Medulla oblongata (tissue), 1 donor: ENCODE measurements at regions not wholly inside any gene's neighbourhood (a gene's known extent, or its start where the extent isn't known, plus 50 kb on each side); places are given as distances from the start of the nearest gene placed in this dataset.

Experiments used
- DNase-seq: peaks from one replicate; pipeline ENCODE4 v3.0.0-alpha.2; 2015; ENCODE audit errors: extremely low spot score

DNA sequence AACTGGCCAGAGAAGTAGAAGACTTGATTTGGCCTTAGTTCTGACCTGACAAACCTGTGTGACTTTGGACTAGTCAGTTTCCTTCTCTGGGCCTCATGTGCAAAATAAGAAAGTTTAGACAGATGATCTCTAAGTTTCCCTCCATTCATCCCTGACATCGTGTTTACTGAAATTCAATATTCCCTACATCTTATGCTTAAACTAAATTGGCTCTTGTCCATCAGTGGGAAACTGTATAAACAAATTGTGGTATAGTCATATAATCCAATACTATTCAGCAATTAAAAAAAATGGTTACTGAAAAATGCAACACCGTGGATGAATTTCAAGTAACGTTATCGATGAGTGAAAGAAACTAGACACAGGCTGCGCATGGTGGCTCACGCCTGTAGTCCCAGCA is 64.4 kb upstream of the HRH1 start:
- no peak for DNase-seq

DNA sequence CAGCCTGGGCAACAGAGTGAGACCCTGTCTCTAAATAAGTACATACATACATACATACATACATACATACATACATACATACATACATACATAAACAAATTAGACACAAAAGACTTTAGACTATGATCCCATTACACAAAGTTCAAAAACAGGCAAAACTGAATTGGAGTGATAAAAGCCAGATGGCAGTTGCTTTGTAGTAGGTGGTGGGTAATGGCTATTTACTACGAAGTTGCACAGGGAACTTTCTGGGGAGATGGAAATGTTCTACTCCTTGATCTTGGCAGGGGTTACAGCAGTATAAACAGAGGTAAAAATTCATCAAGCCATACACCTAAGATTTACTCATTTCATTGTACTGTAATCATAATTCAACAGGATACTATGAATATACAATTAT is 63.7 kb upstream of the HRH1 start:
- DNase-seq: no peak

DNA sequence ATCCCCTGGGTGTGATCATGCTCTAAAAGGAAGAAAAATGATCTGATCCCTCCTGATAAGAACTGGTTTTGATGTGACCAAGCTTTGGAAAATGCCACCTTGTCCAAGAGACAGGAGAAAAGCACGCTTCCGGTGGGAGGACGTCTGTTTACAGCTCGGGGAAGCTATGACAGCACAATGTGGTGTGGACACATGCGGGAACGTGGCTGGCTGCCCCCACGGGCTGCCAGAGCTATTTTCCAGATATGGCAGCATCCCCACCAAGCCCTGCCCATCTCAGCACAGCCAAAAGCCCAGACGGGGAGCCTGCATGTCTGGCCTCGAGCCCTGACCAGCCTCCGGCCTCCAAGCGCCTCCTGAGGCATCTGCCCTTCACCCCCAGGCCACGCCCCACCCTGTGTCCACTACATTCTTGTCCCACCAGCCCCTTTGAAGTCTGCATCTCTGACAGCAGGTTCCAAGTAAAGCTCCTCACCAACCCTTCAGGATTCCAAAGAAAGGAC is 63.2 kb upstream of the HRH1 start:
- no peak for DNase-seq

DNA sequence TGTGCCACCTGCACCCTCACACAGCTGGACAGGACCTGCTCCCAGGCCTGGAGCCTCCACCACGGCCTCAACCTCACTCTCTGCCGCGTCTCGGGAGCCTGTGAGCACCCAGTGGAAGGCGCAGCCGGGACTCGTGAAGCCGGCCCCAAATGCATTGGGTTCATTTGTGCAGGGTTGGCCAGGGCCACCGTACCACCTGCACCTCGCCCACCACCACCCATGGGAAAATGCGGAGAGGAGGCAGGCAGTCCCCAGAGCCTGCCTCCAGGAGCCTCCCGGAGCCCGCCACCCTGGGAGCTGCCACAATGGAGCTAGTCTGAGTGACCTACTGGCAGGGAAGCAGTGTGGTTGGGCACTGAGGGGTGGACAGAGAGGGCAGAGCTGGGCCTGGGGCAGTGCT is 62.5 kb upstream of the HRH1 start:
- DNase-seq: no peak

DNA sequence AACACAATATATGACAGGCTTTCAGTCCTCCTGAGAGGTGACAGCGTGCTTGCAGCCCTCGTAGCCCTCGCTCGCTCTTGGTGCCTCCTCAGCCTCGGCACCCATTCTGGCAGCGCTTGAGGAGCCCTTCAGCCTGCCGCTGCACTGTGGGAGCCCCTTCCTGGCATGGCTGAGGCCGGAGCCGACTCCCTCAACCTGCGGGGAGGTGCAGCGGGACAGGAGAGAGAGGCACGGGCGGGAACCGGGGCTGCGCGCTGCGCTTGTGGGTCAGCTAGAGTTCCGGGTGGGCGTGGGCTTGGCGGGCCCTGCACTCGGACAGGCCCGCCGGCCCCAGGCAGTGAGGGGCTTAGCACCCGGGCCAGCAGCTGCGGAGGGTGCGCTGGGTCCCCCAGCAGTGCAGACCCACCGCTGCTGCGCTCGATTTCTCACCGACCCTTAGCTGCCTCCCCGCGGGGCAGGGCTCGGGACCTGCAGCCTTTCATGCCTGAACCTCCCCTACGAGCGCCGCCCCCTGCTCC is 60.4 kb upstream of the HRH1 start:
- DNase-seq: no peak

DNA sequence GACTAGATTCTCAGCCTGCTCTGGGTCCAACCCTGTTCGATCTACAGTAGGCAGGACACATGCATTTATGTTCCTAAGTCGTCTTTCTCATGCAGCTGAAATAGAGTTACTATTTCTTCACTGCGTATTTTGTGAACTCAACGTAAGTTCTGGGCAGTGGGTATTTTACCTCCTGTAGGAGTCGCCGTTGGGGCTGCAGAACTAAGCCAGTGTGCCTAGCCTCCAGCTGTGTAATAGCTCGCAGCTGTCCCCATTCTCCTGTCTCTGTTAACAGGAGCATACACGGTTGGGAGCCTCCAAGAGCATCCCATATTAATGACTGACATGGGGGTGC is 58.4 kb upstream of the HRH1 start:
- DNase-seq: no peak

DNA sequence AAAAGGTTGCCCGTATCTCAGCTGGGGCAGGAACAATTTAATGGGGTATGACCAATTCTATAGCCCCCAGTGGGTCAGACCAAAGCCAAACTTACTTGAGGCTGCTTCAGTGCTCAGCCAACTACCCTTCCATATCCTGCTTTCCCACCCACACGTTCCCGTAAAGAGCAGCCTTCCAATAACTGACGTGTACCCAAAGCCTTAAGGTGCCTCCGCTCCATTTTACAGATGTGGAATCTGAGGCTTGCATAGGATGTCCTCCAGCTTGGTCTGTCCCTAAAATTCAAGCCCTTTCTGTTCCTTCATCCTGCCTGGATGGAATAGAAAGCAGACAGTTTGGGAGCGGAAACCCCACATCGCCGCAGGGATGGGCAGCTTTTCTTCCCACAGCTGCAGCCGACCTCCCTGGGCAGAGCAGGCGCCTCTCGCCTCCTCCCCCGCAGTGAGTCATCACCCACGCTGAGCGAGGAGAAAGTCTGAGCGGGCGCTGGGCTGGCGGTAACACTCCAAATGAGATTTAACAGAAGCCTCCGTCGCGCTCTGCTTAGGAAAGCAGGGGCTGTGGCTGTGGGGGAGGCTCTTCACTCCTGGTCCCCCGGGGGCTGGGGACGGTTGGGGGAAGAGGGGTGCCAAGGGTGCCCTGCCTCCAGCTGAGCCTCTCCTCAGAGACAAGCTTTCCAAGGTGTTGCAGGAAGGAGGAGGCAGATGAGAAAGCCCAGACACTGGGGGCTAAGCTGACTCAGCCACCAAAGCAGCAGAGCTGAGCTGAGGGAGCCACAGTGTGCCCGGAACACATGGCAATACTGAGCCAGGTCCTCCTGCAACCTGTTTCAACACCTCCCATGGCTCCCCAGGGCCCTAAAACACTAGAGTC is 57.8 kb upstream of the HRH1 start:
- peak; percentile 18 for DNase-seq

DNA sequence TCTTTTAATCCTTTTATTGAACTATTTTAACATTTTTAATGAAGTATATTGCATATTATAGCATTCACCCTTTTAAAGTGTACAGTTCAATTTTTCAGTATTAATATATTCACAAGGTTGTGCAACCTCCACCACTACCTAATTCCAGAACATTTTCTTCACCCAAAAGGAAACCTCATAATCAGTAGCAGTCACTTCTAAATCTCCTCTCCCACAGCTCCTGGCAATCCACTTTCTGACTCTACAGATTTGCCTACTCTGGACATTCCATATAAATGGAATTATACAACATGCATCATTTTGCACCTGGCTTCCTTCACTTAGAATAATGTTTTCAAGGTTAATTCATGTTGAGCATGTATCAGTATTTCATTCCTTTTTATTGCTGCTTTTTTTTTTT is 55.0 kb upstream of the HRH1 start:
- DNase-seq: no peak
